Uterus (tissue), 3 donors: ENCODE measurements at regions not wholly inside any gene's neighbourhood (a gene's known extent, or its start where the extent isn't known, plus 50 kb on each side); places are given as distances from the start of the nearest gene placed in this dataset.

Experiments
- DNase-seq, 2 donors: peaks; one replicate each; pipeline ENCODE4 v3.0.0-alpha.2; 2019 to 2020
- H3K27ac ChIP-seq, 2 donors: fragments of 200-600 bp; sonication (generic); 1 replicate in 1 of 2; 2 replicates in 1 of 2; pipeline ENCODE4 v1.5.1; 2016 to 2018
- H3K27me3 ChIP-seq, 2 donors: fragments of 200-600 bp; sonication (generic); one replicate each; pipeline ENCODE4 v1.5.1; 2018 to 2019; ENCODE audit warnings: control low read depth in 1 of 2
- H3K36me3 ChIP-seq, 2 donors: fragments of 200-600 bp; sonication (generic); one replicate each; pipeline ENCODE4 v1.5.1; 2019; ENCODE audit warnings: control low read depth in 1 of 2
- H3K4me1 ChIP-seq, 2 donors: fragments of 200-600 bp; sonication (generic); one replicate each; pipeline ENCODE4 v1.5.1; 2018 to 2019; ENCODE audit warnings: control low read depth in 1 of 2
- H3K4me3 ChIP-seq, 2 donors: fragments of 200-600 bp; sonication (generic); 1 replicate in 1 of 2; 2 replicates in 1 of 2; pipeline ENCODE4 v1.5.1; 2018 to 2019; ENCODE audit warnings: mild to moderate bottlenecking in 1 of 2
- H3K9me3 ChIP-seq, 2 donors: fragments of 200-600 bp; sonication (generic); one replicate each; pipeline ENCODE4 v1.5.1; 2019; ENCODE audit warnings: control low read depth in 1 of 2
- POLR2A ChIP-seq, 2 donors: fragments of 450-650 bp; IDR thresholded peaks; one replicate each; pipeline ENCODE4 v1.6.1; 2016; ENCODE audit warnings: antibody characterized with exemption in 2 of 2, mild to moderate bottlenecking in 1 of 2, moderate library complexity in 1 of 2
- intact Hi-C: fragments of 100-400 bp; cut with DNase I; formaldehyde crosslinking; loops from one replicate; pipeline ENCODE4 v1.15.1; 2023; ENCODE audit warnings: low total_unique reads
- TF ChIP-seq, protein P1 (sequence below), 4 experiments: fragments of 200-600 bp in 2 of 4; fragments of 450-650 bp in 2 of 4; sonication (generic) in 2 of 4; IDR thresholded peaks; one replicate each; pipeline ENCODE4 v1.5.1; 2016 to 2019; ENCODE audit warnings: antibody characterized with exemption in 4 of 4, mild to moderate bottlenecking in 2 of 4, moderate library complexity in 1 of 4
- donor health status: DM: yes; HTN: yes; CAD: no.

- Histone ChIP-seq H3K36me3 (peaks cover 0 to 3% of the 10 kb centered on the region in 2 donors), H3K4me1 (no peaks in the 10 kb centered on the region), H3K27ac (no peak overlapping the region), H3K4me3 (no peak overlapping the region), H3K9me3 (peaks cover 0 to 4% of the 10 kb centered on the region in 2 donors), H3K27me3 (no peaks in the 10 kb centered on the region)
- intact Hi-C loops: no loop called here
- TF ChIP-seq POLR2A (IDR thresholded peaks at IDR 0.05): no peak
- TF ChIP-seq, protein P1, sequence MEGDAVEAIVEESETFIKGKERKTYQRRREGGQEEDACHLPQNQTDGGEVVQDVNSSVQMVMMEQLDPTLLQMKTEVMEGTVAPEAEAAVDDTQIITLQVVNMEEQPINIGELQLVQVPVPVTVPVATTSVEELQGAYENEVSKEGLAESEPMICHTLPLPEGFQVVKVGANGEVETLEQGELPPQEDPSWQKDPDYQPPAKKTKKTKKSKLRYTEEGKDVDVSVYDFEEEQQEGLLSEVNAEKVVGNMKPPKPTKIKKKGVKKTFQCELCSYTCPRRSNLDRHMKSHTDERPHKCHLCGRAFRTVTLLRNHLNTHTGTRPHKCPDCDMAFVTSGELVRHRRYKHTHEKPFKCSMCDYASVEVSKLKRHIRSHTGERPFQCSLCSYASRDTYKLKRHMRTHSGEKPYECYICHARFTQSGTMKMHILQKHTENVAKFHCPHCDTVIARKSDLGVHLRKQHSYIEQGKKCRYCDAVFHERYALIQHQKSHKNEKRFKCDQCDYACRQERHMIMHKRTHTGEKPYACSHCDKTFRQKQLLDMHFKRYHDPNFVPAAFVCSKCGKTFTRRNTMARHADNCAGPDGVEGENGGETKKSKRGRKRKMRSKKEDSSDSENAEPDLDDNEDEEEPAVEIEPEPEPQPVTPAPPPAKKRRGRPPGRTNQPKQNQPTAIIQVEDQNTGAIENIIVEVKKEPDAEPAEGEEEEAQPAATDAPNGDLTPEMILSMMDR (IDR thresholded peaks at IDR 0.05): no peak
- no peak for DNase-seq
These were observed 527.5 kb downstream of the HDGFL1 start for GRCh38 chr6:23096876-23097275.

DNA sequence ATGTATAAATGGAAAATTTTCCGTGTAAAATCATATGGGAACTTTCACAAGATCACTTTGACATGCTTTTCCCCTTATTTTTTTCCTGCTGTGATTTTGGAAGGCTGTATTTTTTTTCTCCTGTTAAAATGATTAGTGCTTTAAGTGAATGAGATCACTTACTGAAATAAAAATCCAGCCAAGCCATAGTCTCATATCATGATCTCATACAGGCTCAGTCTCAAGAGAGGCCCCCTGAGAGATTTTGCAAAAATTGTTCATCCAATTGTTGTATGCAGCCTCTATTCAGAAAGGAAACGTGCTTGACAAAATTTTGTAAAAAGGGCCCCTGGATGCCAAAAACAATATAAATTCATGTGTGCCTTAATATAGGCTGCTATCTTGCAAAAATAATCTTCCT, 528.2 kb downstream of the HDGFL1 start:
- TF ChIP-seq, protein P1 (IDR thresholded peaks at IDR 0.05): no peak
- TF ChIP-seq POLR2A (IDR thresholded peaks at IDR 0.05): no peak

DNA sequence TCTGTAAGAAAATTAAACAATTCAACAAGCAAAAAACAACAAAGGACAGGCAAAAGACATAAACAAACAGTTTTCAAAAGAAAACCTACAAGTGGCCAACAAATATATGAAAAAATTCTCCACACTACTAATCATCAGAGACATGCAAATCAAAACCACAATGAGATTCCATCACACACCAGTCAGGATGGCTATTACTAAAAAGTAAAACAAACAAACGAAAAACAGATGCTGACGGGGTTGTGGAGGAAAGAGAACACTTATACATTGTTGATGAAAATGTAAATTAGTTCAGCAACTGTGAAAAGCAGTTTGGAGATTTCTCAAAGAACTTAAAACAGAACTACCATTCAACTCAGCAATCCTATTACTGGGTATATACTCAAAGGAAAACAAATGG, 537.6 kb downstream of the HDGFL1 start:
- no peak for DNase-seq
- Histone ChIP-seq H3K4me1 (no peaks in the 10 kb centered on the region), H3K9me3 (no peaks in the 10 kb centered on the region), H3K36me3 (no peaks in the 10 kb centered on the region), H3K4me3 (no peak overlapping the region), H3K27me3 (no peaks in the 10 kb centered on the region), H3K27ac (no peak overlapping the region)
- intact Hi-C loops: no loop called here
- TF ChIP-seq, protein P1 (IDR thresholded peaks at IDR 0.05): no peak
- TF ChIP-seq POLR2A (IDR thresholded peaks at IDR 0.05): no peak

More for the DNA sequence above, 528.2 kb downstream of the HDGFL1 start:
- H3K4me3 ChIP-seq: no peak overlapping the region
- H3K9me3 ChIP-seq: peaks cover 0 to 4% of the 10 kb centered on the region in 2 donors
- DNase-seq: no peak
- H3K27ac ChIP-seq: no peak overlapping the region
- intact Hi-C loops: no loop called here
- no peaks in the 10 kb centered on the region for H3K4me1 ChIP-seq
- H3K27me3 ChIP-seq: no peaks in the 10 kb centered on the region
- peaks cover 0 to 3% of the 10 kb centered on the region in 2 donors for H3K36me3 ChIP-seq

DNA sequence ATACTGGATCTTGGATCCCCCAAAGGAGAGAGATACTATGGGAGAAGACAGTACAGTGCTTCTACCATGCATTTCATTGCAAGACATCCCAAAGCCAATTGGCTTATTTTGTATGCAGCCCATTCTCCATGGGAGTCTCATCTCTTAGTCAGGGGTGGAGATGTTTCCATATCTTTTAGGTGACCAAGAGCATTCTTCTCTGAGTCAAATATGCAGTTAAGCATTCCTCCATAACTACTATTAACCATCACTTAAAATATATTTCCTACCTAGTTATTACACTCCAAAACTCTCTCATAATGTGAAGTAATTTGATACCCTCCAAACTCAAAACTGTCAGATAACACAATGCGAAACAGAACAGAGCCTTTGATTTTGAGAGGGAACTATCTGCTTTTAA, 542.6 kb downstream of the HDGFL1 start:
- no peaks in the 10 kb centered on the region for H3K9me3 ChIP-seq
- no peak overlapping the region for H3K4me3 ChIP-seq
- H3K27ac ChIP-seq: no peak overlapping the region
- intact Hi-C loops: no loop called here
- DNase-seq: no peak
- no peaks in the 10 kb centered on the region for H3K4me1 ChIP-seq
- TF ChIP-seq, protein P1 (IDR thresholded peaks at IDR 0.05): no peak
- no peak for TF ChIP-seq POLR2A (IDR thresholded peaks at IDR 0.05)
- no peaks in the 10 kb centered on the region for H3K36me3 ChIP-seq
- no peaks in the 10 kb centered on the region for H3K27me3 ChIP-seq

GRCh38 chr6:23114812-23115504, 545.6 kb downstream of the HDGFL1 start:
- H3K27me3 ChIP-seq: no peaks in the 10 kb centered on the region
- no peak for TF ChIP-seq POLR2A (IDR thresholded peaks at IDR 0.05)
- TF ChIP-seq, protein P1 (IDR thresholded peaks at IDR 0.05): no peak
- no peaks in the 10 kb centered on the region for H3K4me1 ChIP-seq
- no peak for DNase-seq
- intact Hi-C loops: no loop called here
- H3K9me3 ChIP-seq: no peaks in the 10 kb centered on the region
- H3K36me3 ChIP-seq: no peaks in the 10 kb centered on the region
- H3K4me3 ChIP-seq: no peak overlapping the region
- no peak overlapping the region for H3K27ac ChIP-seq
